CD8-positive, alpha-beta memory T cell (primary cell): ENCODE measurements at regions not wholly inside any gene's neighbourhood (a gene's known extent, or its start where the extent isn't known, plus 50 kb on each side); places are given as distances from the start of the nearest gene placed in this dataset.
A peak's percentile ranks its signal among the peaks of the same experiment; 100 is the strongest.

Experiments used
- CTCF ChIA-PET: fragments of 350-600 bp; sonication (Branson Sonifier 250); formaldehyde crosslinking; loops from one replicate; lab custom pipeline; 2021; ENCODE audit warnings: antibody characterized with exemption; lab: Charles Lee
- POLR2A ChIA-PET: fragments of 350-600 bp; sonication (Branson Sonifier 250); formaldehyde crosslinking; loops from one replicate; lab custom pipeline; 2021; ENCODE audit warnings: antibody characterized with exemption; lab: Charles Lee
- DNase-seq, 5 donors: peaks; one replicate each; pipeline versions ENCODE4 v3.0.0 to v3.0.0-alpha.2; 2020 to 2022; ENCODE audit warnings: mixed read lengths in 1 of 5
- H3K27ac ChIP-seq: one replicate; pipeline ENCODE4 v1.7.0; 2013; ENCODE audit warnings: low read depth, mild to moderate bottlenecking, low read length, moderate library complexity
- H3K27me3 ChIP-seq: 2 replicates; pipeline ENCODE4 v1.7.0; 2013; ENCODE audit warnings: low read length, mild to moderate bottlenecking; ENCODE audit not compliant: insufficient read depth, poor library complexity, severe bottlenecking
- H3K36me3 ChIP-seq: 2 replicates; pipeline ENCODE4 v1.7.0; 2013; ENCODE audit warnings: mild to moderate bottlenecking, low read length, moderate library complexity; ENCODE audit not compliant: insufficient read depth
- H3K4me1 ChIP-seq: 2 replicates; pipeline ENCODE4 v1.7.0; 2013; ENCODE audit warnings: mild to moderate bottlenecking, low read length, moderate library complexity; ENCODE audit not compliant: insufficient read depth
- H3K4me3 ChIP-seq: 2 replicates; pipeline ENCODE4 v1.7.0; 2013; ENCODE audit warnings: mild to moderate bottlenecking, low read length
- H3K9me3 ChIP-seq: 2 replicates; pipeline ENCODE4 v1.7.0; 2013; ENCODE audit warnings: mild to moderate bottlenecking, low read length
- H3K27ac Mint-ChIP-seq, 8 donors: one replicate each; pipeline ENCODE4 v1.8.0; 2020 to 2021; ENCODE audit warnings: mixed read lengths in 8 of 8, mild to moderate bottlenecking in 6 of 8, inconsistent platforms in 3 of 8, moderate library complexity in 3 of 8
- H3K27me3 Mint-ChIP-seq, 2 donors: one replicate each; pipeline ENCODE4 v1.8.0; 2020 to 2021; ENCODE audit warnings: mixed read lengths in 2 of 2, mild to moderate bottlenecking in 1 of 2, moderate library complexity in 1 of 2
- H3K36me3 Mint-ChIP-seq, 3 donors: one replicate each; pipeline ENCODE4 v1.8.0; 2020 to 2021; ENCODE audit warnings: mixed read lengths in 3 of 3, inconsistent platforms in 1 of 3, mild to moderate bottlenecking in 1 of 3
- H3K4me1 Mint-ChIP-seq, 3 donors: one replicate each; pipeline ENCODE4 v1.8.0; 2020 to 2021; ENCODE audit warnings: mixed read lengths in 3 of 3, inconsistent platforms in 1 of 3, mild to moderate bottlenecking in 1 of 3
- H3K4me3 Mint-ChIP-seq, 7 donors: one replicate each; pipeline ENCODE4 v1.8.0; 2020 to 2021; ENCODE audit warnings: mixed read lengths in 7 of 7, mild to moderate bottlenecking in 6 of 7, moderate library complexity in 4 of 7, inconsistent platforms in 2 of 7
- H3K9me3 Mint-ChIP-seq, 5 donors: one replicate each; pipeline ENCODE4 v1.8.0; 2020 to 2022; ENCODE audit warnings: mixed read lengths in 5 of 5, mild to moderate bottlenecking in 3 of 5, moderate library complexity in 2 of 5, inconsistent platforms in 1 of 5

DNA sequence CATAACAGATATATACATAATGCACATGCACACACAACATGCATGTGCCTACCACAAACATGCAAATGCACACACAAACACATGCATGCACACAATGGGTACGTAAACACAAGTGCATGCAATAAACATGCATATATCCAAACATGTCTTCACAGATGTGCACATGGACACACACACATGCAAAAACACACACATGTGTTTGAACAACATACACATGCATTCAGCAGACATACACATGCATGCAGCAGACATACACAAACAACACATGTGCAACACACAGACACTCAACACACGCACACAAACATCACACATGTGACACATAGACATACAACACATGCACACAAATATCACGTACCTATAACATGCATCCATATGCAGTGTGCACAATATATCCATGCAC is 74.2 kb downstream of the KLF6 start:
- ChIA-PET CTCF (no interaction called here), POLR2A (interaction anchor here (0.5 kb wide), 1 partner anchor 51 kb away, joined by 3 read pairs; no protein-coding TSS in a partner anchor)
- Mint-ChIP-seq H3K27ac (no peak overlapping the region), H3K4me1 (peaks cover 0 to 4% (median 0%) of the 10 kb centered on the region in 3 donors), H3K27me3 (peaks cover 3% of the 10 kb centered on the region in 2 donors), H3K36me3 (peaks cover 0 to 12% (median 3%) of the 10 kb centered on the region in 3 donors), H3K4me3 (no peak overlapping the region), H3K9me3 (peaks cover 2 to 12% (median 6%) of the 10 kb centered on the region in 5 donors)
- no peaks in the 10 kb centered on the region for H3K9me3 ChIP-seq
- H3K4me3 ChIP-seq, result no peak overlapping the region
- no peak for DNase-seq
- no peak overlapping the region for H3K27ac ChIP-seq
- no peaks in the 10 kb centered on the region for H3K27me3 ChIP-seq
- no peaks in the 10 kb centered on the region for H3K36me3 ChIP-seq
- no peaks in the 10 kb centered on the region for H3K4me1 ChIP-seq

DNA sequence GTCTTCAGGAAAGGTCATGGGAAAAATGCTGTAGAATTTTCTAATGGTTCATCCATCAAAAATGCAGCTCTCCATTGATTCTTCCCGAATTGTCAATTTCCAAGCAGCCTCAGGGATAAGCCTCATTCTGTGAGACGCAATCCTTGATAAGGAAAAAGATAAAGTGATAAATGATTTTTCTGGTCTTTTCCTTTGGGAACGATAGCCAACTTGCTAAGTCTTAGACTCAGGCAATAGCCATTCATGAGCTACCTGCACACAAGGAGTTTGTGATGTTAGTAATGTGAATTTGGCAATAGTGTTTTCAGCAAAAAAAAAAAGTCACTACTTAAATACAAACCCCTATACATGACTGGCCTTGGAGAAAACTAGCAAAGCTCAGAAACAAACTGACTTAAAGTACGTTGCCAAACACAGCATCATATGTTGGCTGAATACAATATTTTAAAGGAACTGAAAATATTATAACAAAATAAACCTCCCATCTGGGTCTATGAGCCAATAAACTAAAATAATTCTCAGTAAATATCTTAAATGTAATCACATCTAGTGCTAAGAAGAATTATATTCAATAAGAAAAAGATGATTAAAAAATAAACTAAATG is 75.5 kb downstream of the KLF6 start:
- no peak for DNase-seq
- H3K4me1 Mint-ChIP-seq, result no peaks in the 10 kb centered on the region
- Histone ChIP-seq H3K4me1 (no peaks in the 10 kb centered on the region), H3K27ac (no peak overlapping the region), H3K9me3 (no peaks in the 10 kb centered on the region), H3K36me3 (no peaks in the 10 kb centered on the region), H3K27me3 (no peaks in the 10 kb centered on the region), H3K4me3 (no peak overlapping the region)
- H3K27ac Mint-ChIP-seq, result no peak overlapping the region
- H3K4me3 Mint-ChIP-seq, result no peak overlapping the region
- H3K27me3 Mint-ChIP-seq, result peaks cover 0 to 3% of the 10 kb centered on the region in 2 donors
- peaks cover 2 to 12% (median 6%) of the 10 kb centered on the region in 5 donors for H3K9me3 Mint-ChIP-seq
- peaks cover 0 to 12% (median 3%) of the 10 kb centered on the region in 3 donors for H3K36me3 Mint-ChIP-seq
- ChIA-PET POLR2A (no interaction called here), CTCF (no interaction called here)

DNA sequence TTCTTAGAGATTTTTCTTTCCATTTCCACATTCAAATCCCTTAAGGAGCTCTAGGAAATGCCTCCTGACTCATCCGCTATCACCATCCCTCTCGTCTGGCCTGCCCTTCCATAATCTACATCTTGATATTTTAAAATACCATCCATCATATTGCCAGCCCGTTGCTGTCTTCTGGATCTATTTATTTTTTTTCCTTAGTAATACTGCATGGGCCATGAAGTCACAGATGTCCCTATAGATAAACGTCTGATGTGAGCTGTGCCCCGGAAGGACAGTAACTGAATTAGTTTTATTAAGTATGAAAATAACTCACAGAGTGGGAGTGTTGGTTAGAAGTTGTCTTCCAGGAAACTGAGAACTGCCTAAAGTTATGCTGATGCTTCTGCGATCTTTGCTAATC is 76.2 kb downstream of the KLF6 start:
- no peak overlapping the region for H3K27ac Mint-ChIP-seq
- ChIA-PET POLR2A (no interaction called here), CTCF (no interaction called here)
- Histone ChIP-seq H3K9me3 (no peaks in the 10 kb centered on the region), H3K27me3 (no peaks in the 10 kb centered on the region), H3K4me3 (no peak overlapping the region), H3K4me1 (no peaks in the 10 kb centered on the region), H3K27ac (no peak overlapping the region), H3K36me3 (no peaks in the 10 kb centered on the region)
- H3K4me3 Mint-ChIP-seq, result no peak overlapping the region
- peaks cover 0 to 12% (median 3%) of the 10 kb centered on the region in 3 donors for H3K36me3 Mint-ChIP-seq
- H3K27me3 Mint-ChIP-seq, result peaks cover 0 to 3% of the 10 kb centered on the region in 2 donors
- peaks cover 2 to 12% (median 6%) of the 10 kb centered on the region in 5 donors for H3K9me3 Mint-ChIP-seq
- DNase-seq, result no peak
- H3K4me1 Mint-ChIP-seq, result no peaks in the 10 kb centered on the region

DNA sequence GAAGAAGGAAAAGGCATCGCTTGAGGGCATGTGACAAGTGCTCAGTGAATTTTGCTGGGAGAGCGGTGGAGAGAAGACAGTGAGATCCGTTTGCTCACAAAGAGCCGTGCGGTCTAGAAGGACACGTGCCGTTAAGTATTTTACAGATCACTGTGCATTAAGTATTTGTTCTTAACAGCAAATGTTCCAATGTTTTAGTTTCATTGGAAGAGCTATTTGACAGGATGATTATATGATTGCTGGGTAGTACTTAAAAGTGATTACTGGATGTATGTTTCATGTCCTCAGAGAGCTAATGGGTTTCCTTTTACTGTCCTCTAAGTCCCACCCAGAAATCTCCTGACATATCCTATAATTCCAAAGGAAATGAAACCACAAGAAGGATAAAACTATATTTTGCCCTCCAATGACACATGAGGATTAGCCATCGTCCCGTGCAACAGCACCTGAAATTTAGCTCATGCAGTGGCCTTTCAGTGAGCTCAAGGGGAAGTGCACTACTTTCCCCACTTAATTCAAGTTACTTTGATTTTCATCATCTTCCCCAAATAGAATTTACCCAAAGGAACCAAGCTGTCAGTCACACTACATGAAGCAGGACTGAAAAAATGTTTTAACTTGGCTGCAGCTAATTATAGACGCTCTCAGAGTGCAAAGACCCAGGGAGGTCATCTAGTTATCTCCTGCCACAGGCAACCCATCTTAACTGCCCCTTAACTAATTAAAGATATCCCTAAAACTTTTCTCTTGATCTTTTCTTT is 80.3 kb downstream of the KLF6 start:
- H3K4me1 ChIP-seq, result no peaks in the 10 kb centered on the region
- no peak overlapping the region for H3K4me3 Mint-ChIP-seq
- no peak for DNase-seq
- H3K27me3 Mint-ChIP-seq, result peaks cover 4% of the 10 kb centered on the region in 2 donors
- no peaks in the 10 kb centered on the region for H3K27me3 ChIP-seq
- no peaks in the 10 kb centered on the region for H3K36me3 Mint-ChIP-seq
- POLR2A ChIA-PET, result interaction anchor here (0.7 to 0.8 kb wide), 2 partner anchors 163 to 319 kb away, joined by 3 read pairs; no protein-coding TSS in a partner anchor
- CTCF ChIA-PET, result interaction anchor here (0.9 kb wide), 1 partner anchor 14 kb away, joined by 3 read pairs; no protein-coding TSS in a partner anchor
- H3K27ac ChIP-seq, result no peak overlapping the region
- no peaks in the 10 kb centered on the region for H3K4me1 Mint-ChIP-seq
- H3K36me3 ChIP-seq, result no peaks in the 10 kb centered on the region
- H3K27ac Mint-ChIP-seq, result no peak overlapping the region
- no peaks in the 10 kb centered on the region for H3K9me3 ChIP-seq
- H3K9me3 Mint-ChIP-seq, result no peaks in the 10 kb centered on the region
- no peak overlapping the region for H3K4me3 ChIP-seq

DNA sequence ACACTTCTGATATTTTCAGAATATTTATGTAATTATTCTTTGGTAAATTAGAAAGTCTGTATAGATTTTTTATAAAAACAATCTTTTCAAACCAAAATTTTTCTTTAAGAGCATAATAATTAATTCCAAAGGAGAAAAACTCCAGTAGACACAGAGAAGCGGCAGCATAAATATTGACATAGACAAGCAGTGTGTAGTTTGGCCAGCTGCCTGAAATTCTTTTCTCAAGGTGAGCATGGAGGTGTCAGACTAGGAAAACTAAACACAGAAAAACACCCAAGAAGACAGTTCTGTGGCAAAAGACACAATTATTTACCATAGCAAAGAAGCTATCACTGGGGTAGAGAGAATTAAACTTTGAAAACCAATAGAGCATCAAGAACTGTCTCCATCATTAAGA is 82.4 kb downstream of the KLF6 start:
- Mint-ChIP-seq H3K27me3 (peaks cover 4 to 18% of the 10 kb centered on the region in 2 donors), H3K4me3 (no peak overlapping the region), H3K36me3 (peaks cover 0 to 4% (median 0%) of the 10 kb centered on the region in 3 donors), H3K27ac (no peak overlapping the region), H3K4me1 (no peaks in the 10 kb centered on the region), H3K9me3 (no peaks in the 10 kb centered on the region)
- ChIA-PET CTCF (no interaction called here), POLR2A (no interaction called here)
- no peak overlapping the region for H3K27ac ChIP-seq
- H3K27me3 ChIP-seq, result no peaks in the 10 kb centered on the region
- no peaks in the 10 kb centered on the region for H3K9me3 ChIP-seq
- no peak overlapping the region for H3K4me3 ChIP-seq
- no peaks in the 10 kb centered on the region for H3K4me1 ChIP-seq
- DNase-seq, result no peak
- no peaks in the 10 kb centered on the region for H3K36me3 ChIP-seq

DNA sequence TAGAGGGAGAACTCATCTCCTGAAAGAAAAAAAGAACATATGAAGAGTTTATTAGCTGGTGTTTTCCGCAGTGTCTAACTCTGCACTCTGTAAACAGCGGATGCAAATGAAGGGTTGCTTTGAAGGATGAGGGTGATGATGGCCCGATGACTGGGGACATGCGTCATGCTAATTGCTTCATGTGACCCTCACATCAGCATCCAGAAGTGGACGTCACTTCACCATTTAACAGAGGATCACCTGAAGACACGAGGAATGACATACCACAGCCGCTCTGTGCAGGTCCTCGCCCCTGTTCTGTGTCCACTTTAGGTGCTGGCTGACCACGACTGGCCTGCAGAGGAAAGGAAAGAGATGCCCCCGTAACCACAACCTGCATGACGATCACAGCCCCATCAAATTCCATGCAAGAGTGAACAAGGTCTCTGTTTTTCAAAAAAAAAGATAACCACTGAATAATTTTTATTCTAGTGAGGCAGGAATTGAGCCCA is 82.9 kb downstream of the KLF6 start:
- H3K27me3 ChIP-seq, result no peaks in the 10 kb centered on the region
- H3K9me3 Mint-ChIP-seq, result no peaks in the 10 kb centered on the region
- H3K4me3 Mint-ChIP-seq, result no peak overlapping the region
- no peaks in the 10 kb centered on the region for H3K9me3 ChIP-seq
- H3K4me1 Mint-ChIP-seq, result no peaks in the 10 kb centered on the region
- no peaks in the 10 kb centered on the region for H3K36me3 ChIP-seq
- no peak overlapping the region for H3K4me3 ChIP-seq
- H3K27me3 Mint-ChIP-seq, result peaks cover 4 to 22% of the 10 kb centered on the region in 2 donors
- no peak overlapping the region for H3K27ac ChIP-seq
- ChIA-PET POLR2A (no interaction called here), CTCF (no interaction called here)
- H3K27ac Mint-ChIP-seq, result peak overlapping the region in 1 of 8 donors; percentile 61
- peaks cover 0 to 7% (median 0%) of the 10 kb centered on the region in 3 donors for H3K36me3 Mint-ChIP-seq
- H3K4me1 ChIP-seq, result no peaks in the 10 kb centered on the region
- no peak for DNase-seq

DNA sequence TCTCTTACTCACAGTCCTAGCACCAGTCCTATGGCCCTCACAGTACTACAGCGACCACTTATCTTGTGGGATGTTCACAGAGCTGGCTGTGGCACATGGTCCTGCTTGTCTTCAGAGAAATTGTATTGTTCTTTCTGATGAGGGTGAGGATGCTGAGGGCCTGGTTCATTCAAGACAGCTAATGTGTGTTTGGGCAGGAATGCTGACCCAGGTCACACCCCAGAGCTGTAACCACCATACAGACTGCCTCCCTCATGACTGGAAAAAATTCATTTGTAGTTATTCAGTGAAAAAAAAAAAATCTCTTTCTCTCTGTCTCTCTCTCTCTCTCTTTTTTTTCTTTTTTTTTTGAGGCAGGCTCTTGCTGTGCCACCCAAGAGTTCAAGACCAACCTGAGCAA is 83.5 kb downstream of the KLF6 start:
- ChIA-PET POLR2A (no interaction called here), CTCF (no interaction called here)
- H3K9me3 Mint-ChIP-seq, result no peaks in the 10 kb centered on the region
- Histone ChIP-seq H3K9me3 (no peaks in the 10 kb centered on the region), H3K4me1 (no peaks in the 10 kb centered on the region), H3K4me3 (no peak overlapping the region), H3K36me3 (no peaks in the 10 kb centered on the region), H3K27ac (no peak overlapping the region), H3K27me3 (no peaks in the 10 kb centered on the region)
- no peak for DNase-seq
- no peak overlapping the region for H3K4me3 Mint-ChIP-seq
- no peak overlapping the region for H3K27ac Mint-ChIP-seq
- peaks cover 4 to 22% of the 10 kb centered on the region in 2 donors for H3K27me3 Mint-ChIP-seq
- no peaks in the 10 kb centered on the region for H3K4me1 Mint-ChIP-seq
- H3K36me3 Mint-ChIP-seq, result peaks cover 0 to 9% (median 0%) of the 10 kb centered on the region in 3 donors

DNA sequence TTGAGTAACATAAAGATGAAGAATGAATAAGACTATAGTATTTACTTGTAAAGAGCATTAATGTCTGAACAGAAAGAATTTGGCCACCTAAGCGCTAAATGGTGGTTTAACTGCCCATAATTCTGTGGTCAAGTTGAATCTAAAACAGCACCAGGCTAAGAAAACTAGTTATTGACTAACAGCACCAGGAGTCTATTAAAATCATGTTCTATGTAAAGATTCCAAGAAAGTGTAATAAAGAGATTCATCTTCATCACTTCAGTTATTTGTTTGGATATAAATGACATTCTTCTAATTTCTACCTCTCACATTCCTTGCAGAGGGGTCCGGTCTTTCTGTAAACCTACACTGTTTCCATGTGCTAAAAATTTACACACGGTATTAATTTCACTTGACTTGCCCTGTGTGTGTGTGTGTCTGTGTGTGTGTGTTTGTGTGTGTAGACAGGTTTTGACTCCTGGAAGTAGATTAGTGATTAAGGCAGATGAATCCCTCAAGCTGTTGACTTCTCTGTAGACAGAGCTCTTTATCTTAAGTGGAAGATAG is 84.4 kb downstream of the KLF6 start:
- POLR2A ChIA-PET, result no interaction called here
- Mint-ChIP-seq H3K27ac (no peak overlapping the region), H3K27me3 (peaks cover 2 to 22% of the 10 kb centered on the region in 2 donors), H3K36me3 (peaks cover 0 to 9% (median 0%) of the 10 kb centered on the region in 3 donors), H3K4me3 (no peak overlapping the region), H3K4me1 (no peaks in the 10 kb centered on the region), H3K9me3 (no peaks in the 10 kb centered on the region)
- Histone ChIP-seq H3K27me3 (no peaks in the 10 kb centered on the region), H3K36me3 (no peaks in the 10 kb centered on the region), H3K4me3 (no peak overlapping the region), H3K4me1 (no peaks in the 10 kb centered on the region), H3K9me3 (no peaks in the 10 kb centered on the region), H3K27ac (no peak overlapping the region)
- CTCF ChIA-PET, result no interaction called here
- no peak for DNase-seq
